ENCODE measurements at regions not wholly inside any gene's neighbourhood (a gene's known extent, or its start where the extent isn't known, plus 50 kb on each side); places are given as distances from the start of the nearest gene placed in this dataset.

DNA sequence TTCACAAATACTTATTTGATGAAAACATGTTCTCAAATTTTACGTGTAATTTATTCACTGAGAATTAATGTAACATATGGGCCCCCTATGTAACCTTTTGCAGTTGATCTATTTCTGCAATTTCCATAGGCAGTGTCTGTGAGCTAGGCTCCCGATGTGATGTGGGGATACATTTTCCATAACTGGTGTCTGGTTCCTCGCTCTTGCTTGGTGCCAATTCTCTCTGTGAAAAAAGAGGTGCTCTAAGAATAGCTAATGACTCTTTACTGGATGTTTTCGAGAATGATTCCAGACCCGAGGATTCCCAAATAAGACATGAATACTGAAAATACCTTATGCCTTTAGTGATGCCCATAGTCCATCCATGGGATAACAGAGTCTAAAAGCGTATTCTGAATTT is 286.7 kb upstream of the FZD8 start:
- Mint-ChIP-seq H3K4me1 (ENCODE audit: unreplicated experiment) (peaks cover 31% of the 10 kb centered on the region), H3K4me3 (ENCODE audit: unreplicated experiment) (no peak overlapping the region), H3K27ac (ENCODE audit: unreplicated experiment) (no peak overlapping the region), H3K36me3 (ENCODE audit: low read depth, unreplicated experiment) (no peaks in the 10 kb centered on the region), H3K9me3 (ENCODE audit: unreplicated experiment) (no peaks in the 10 kb centered on the region), H3K27me3 (ENCODE audit: unreplicated experiment) (peaks cover 2% of the 10 kb centered on the region)
- DNase-seq (ENCODE audit: low spot score) = no peak
- TF ChIP-seq, protein P1, sequence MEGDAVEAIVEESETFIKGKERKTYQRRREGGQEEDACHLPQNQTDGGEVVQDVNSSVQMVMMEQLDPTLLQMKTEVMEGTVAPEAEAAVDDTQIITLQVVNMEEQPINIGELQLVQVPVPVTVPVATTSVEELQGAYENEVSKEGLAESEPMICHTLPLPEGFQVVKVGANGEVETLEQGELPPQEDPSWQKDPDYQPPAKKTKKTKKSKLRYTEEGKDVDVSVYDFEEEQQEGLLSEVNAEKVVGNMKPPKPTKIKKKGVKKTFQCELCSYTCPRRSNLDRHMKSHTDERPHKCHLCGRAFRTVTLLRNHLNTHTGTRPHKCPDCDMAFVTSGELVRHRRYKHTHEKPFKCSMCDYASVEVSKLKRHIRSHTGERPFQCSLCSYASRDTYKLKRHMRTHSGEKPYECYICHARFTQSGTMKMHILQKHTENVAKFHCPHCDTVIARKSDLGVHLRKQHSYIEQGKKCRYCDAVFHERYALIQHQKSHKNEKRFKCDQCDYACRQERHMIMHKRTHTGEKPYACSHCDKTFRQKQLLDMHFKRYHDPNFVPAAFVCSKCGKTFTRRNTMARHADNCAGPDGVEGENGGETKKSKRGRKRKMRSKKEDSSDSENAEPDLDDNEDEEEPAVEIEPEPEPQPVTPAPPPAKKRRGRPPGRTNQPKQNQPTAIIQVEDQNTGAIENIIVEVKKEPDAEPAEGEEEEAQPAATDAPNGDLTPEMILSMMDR (IDR thresholded peaks at IDR 0.05; ENCODE audit: unreplicated experiment) = no peak

DNA sequence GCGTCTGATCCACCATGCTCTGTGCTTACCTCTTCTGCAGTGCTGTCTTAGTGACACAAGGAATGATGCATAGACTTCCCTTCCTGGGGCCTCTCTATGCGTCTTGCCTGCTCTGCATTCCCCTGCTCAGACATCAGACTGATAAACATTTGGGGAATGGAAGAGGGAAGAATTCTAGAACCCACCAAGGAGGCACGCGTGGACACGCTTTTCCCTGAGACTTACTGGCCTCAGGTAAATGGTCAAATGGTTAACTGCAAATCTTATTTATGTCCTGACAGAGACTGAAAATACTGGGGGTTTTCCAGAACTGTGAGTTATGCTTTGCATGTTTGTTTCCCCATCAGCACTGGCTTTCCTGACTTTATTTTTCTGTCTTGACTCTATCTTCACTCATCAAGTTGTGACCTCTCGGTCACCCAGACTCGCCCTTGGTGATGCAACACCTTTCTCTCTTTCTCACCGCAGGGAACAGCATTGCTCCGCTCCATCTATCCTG is 285.9 kb upstream of the FZD8 start:
- Mint-ChIP-seq H3K4me1 (ENCODE audit: unreplicated experiment) (peaks cover 31% of the 10 kb centered on the region), H3K27me3 (ENCODE audit: unreplicated experiment) (peaks cover 2% of the 10 kb centered on the region), H3K27ac (ENCODE audit: unreplicated experiment) (no peak overlapping the region), H3K4me3 (ENCODE audit: unreplicated experiment) (no peak overlapping the region), H3K36me3 (ENCODE audit: low read depth, unreplicated experiment) (no peaks in the 10 kb centered on the region), H3K9me3 (ENCODE audit: unreplicated experiment) (no peaks in the 10 kb centered on the region)
- no peak for DNase-seq (ENCODE audit: low spot score)
- TF ChIP-seq, protein P1 (IDR thresholded peaks at IDR 0.05; ENCODE audit: unreplicated experiment) = no peak

DNA sequence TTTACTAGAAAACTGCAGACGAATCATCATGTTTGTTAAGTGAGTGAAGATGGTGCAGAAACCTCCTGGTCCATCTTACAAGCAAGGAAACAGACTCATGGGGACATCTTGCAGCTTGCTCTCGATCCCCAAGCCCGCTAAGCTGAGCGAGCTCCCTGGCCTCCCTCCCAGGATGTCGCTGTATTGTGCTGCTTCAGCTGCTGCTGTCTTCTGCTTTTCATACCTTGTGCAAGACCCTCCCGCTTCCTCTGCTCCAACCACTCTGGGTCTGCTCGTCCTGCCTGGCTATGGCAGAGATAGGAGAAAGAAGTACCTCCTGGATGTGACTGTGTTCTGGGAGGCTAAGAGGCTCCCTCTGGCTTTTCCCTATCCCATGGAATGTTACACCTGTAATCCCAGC is 285.2 kb upstream of the FZD8 start:
- Mint-ChIP-seq H3K4me3 (ENCODE audit: unreplicated experiment) (no peak overlapping the region), H3K27ac (ENCODE audit: unreplicated experiment) (no peak overlapping the region)

DNA sequence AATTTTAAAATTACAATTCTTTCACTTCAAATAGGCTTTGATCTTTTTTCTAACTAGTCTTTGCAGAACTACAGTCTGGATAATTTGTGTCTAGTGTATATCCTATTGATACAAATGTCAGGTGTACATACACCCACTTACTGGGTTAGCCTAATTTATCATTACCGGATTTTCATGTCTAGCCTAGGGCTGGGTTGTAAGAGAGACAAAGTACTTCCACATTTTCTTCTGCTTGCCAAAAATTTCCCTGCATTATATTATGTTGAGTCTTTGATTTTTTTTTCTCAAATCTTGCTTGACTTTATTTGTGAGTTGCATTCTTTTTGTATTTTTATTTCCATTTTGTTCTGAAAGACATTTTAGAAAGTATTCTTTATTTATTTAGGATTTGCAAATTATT is 284.8 kb upstream of the FZD8 start:
- Mint-ChIP-seq H3K27ac (ENCODE audit: unreplicated experiment) (no peak overlapping the region), H3K4me1 (ENCODE audit: unreplicated experiment) (peaks cover 31% of the 10 kb centered on the region)
- no peak for DNase-seq (ENCODE audit: low spot score)

More for the DNA sequence above, 285.2 kb upstream of the FZD8 start:
- Mint-ChIP-seq H3K27me3 (ENCODE audit: unreplicated experiment) (peaks cover 2% of the 10 kb centered on the region), H3K4me1 (ENCODE audit: unreplicated experiment) (peaks cover 31% of the 10 kb centered on the region), H3K36me3 (ENCODE audit: low read depth, unreplicated experiment) (no peaks in the 10 kb centered on the region), H3K9me3 (ENCODE audit: unreplicated experiment) (no peaks in the 10 kb centered on the region)
- TF ChIP-seq, protein P1 (IDR thresholded peaks at IDR 0.05; ENCODE audit: unreplicated experiment) = no peak
- DNase-seq (ENCODE audit: low spot score) = no peak

DNA sequence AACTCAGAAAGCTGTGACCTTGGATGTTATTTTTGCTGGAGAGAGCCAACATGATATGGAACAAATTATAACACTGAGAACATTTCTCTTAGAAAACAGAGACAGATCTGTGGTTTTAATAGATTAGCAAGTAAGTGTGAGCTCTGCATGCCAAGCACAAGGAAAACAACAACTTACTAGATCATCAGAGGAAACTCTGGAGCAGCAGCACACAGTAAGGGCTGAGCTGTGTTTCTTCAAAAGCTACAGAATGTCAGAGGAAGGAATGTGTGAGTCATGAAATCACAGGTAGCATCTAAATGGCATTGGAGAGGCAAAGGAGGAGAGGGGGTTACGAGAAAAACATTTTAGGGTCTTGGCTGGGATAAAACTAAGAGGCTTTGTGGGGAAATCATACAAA is 283.4 kb upstream of the FZD8 start:
- Mint-ChIP-seq H3K4me3 (ENCODE audit: unreplicated experiment) (no peak overlapping the region), H3K27ac (ENCODE audit: unreplicated experiment) (peak overlapping the region; percentile 37), H3K9me3 (ENCODE audit: unreplicated experiment) (no peaks in the 10 kb centered on the region), H3K4me1 (ENCODE audit: unreplicated experiment) (peaks cover 31% of the 10 kb centered on the region), H3K27me3 (ENCODE audit: unreplicated experiment) (peaks cover 2% of the 10 kb centered on the region), H3K36me3 (ENCODE audit: low read depth, unreplicated experiment) (no peaks in the 10 kb centered on the region)
- TF ChIP-seq, protein P1 (IDR thresholded peaks at IDR 0.05; ENCODE audit: unreplicated experiment) = no peak
- DNase-seq (ENCODE audit: low spot score) = no peak

More for the DNA sequence above, 284.8 kb upstream of the FZD8 start:
- Mint-ChIP-seq H3K4me3 (ENCODE audit: unreplicated experiment) (no peak overlapping the region), H3K36me3 (ENCODE audit: low read depth, unreplicated experiment) (no peaks in the 10 kb centered on the region), H3K9me3 (ENCODE audit: unreplicated experiment) (no peaks in the 10 kb centered on the region), H3K27me3 (ENCODE audit: unreplicated experiment) (peaks cover 2% of the 10 kb centered on the region)
- TF ChIP-seq, protein P1 (IDR thresholded peaks at IDR 0.05; ENCODE audit: unreplicated experiment) = no peak

All from endothelial cell (in vitro differentiated cells).